NB4 (cell line): ENCODE measurements at regions not wholly inside any gene's neighbourhood (a gene's known extent, or its start where the extent isn't known, plus 50 kb on each side); places are given as distances from the start of the nearest gene placed in this dataset.

Experiments
- DNase-seq: peaks from one replicate; pipeline ENCODE4 v3.0.0; 2010; ENCODE audit warnings: low read depth
- H3K4me3 ChIP-seq: one replicate; pipeline ENCODE4 v1.5.1; 2011; ENCODE audit warnings: mild to moderate bottlenecking, low read depth, low read length, moderate library complexity
- MYC ChIP-seq: IDR thresholded peaks from 2 replicates; pipeline ENCODE4 v1.6.1; 2011; ENCODE audit warnings: low read depth, low read length
- POLR2A ChIP-seq: IDR thresholded peaks from 2 replicates; pipeline ENCODE4 v1.6.1; 2011; ENCODE audit warnings: mild to moderate bottlenecking; ENCODE audit not compliant: insufficient read length; ENCODE audit errors: extremely low read depth
- TF ChIP-seq, protein P1 (sequence below): IDR thresholded peaks from 2 replicates; pipeline ENCODE4 v1.6.1; 2011; ENCODE audit warnings: low read depth, low read length
- TF ChIP-seq, protein P2 (sequence below): IDR thresholded peaks from one replicate; pipeline ENCODE4 v1.5.1; 2012; ENCODE audit warnings: low read depth, low read length

DNA sequence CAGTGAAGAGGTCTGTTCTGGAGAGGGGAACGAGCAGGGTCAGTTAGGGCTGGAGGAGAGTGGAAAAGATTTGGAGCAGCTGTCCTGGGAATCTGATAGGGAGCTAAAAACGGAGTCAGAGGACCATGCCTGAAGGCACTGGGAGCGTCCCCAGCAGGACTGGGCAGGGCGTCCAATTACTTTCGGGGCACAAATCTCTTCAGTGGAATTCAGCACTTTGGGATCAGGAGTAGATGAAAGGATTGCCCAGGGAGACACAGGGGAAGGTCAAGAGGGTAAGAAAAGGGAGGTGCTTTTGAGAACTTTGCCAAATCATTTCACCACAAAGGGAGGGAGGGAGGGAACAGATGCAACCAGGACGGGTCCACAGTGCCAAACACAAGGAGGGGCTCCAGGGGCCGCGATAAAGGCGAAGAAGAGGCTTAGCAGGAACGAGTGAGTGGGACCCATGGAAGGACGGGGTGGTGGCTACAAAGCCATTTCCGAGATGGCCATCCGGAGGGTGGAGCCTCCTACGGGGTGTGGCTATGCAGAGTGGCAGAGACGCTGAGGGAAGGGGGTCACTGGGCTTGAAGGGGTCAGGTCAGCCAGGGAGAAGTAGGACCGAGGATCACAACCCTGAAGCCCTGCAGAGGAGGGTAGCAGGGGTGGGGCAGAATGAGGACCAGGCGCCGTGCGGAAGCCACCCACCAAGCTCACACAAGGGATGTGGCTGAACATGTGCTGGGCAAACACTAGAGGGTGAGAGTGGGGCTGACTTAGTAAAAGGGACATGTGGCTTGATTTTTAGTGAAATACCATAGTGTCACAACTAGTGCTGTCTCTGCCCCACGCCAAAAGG lies 180.0 kb upstream of the RREB1 start:
- peak overlapping the region; percentile 17 for H3K4me3 ChIP-seq
- DNase-seq: peak; percentile 93
- TF ChIP-seq POLR2A: peak; percentile 30
- TF ChIP-seq, protein P1, sequence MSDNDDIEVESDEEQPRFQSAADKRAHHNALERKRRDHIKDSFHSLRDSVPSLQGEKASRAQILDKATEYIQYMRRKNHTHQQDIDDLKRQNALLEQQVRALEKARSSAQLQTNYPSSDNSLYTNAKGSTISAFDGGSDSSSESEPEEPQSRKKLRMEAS: peak; percentile 98
- TF ChIP-seq MYC: peak; percentile 98
- TF ChIP-seq, protein P2, sequence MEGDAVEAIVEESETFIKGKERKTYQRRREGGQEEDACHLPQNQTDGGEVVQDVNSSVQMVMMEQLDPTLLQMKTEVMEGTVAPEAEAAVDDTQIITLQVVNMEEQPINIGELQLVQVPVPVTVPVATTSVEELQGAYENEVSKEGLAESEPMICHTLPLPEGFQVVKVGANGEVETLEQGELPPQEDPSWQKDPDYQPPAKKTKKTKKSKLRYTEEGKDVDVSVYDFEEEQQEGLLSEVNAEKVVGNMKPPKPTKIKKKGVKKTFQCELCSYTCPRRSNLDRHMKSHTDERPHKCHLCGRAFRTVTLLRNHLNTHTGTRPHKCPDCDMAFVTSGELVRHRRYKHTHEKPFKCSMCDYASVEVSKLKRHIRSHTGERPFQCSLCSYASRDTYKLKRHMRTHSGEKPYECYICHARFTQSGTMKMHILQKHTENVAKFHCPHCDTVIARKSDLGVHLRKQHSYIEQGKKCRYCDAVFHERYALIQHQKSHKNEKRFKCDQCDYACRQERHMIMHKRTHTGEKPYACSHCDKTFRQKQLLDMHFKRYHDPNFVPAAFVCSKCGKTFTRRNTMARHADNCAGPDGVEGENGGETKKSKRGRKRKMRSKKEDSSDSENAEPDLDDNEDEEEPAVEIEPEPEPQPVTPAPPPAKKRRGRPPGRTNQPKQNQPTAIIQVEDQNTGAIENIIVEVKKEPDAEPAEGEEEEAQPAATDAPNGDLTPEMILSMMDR: peak; percentile 49

DNA sequence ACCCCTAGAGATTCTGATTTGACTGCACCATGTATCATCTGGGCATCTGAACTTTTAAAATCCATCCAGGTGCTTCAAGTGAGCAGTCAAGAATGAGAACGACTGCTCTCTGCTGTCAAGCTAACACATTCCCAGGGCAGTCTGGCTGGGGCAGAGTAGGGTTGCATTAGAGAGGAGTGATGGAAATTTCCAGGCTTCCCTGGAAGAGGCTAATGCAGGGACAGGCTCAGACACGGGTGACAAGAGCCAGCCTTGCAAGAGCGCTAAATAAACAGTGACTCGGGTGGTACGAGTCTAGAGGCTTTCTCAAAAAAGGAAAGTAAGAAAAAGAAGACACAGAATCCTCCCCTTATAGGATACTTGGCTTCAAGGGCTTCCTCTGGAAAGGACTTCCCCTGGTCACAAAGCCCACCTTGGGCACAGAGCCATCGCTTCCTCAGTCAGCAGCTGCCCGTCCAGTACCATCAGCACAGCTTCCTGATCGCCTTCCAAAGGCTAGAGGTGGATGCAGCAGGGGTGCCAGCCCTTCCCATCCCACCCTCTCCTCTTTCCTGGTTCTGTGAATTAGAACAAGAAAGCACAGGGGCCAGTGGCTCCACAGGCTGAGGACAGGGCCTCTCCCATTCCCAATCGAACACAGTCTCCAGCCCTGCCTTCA lies 177.4 kb upstream of the RREB1 start:
- TF ChIP-seq POLR2A: no peak
- TF ChIP-seq, protein P2: no peak
- TF ChIP-seq, protein P1: no peak
- TF ChIP-seq MYC: no peak
- no peak overlapping the region for H3K4me3 ChIP-seq
- DNase-seq: no peak

DNA sequence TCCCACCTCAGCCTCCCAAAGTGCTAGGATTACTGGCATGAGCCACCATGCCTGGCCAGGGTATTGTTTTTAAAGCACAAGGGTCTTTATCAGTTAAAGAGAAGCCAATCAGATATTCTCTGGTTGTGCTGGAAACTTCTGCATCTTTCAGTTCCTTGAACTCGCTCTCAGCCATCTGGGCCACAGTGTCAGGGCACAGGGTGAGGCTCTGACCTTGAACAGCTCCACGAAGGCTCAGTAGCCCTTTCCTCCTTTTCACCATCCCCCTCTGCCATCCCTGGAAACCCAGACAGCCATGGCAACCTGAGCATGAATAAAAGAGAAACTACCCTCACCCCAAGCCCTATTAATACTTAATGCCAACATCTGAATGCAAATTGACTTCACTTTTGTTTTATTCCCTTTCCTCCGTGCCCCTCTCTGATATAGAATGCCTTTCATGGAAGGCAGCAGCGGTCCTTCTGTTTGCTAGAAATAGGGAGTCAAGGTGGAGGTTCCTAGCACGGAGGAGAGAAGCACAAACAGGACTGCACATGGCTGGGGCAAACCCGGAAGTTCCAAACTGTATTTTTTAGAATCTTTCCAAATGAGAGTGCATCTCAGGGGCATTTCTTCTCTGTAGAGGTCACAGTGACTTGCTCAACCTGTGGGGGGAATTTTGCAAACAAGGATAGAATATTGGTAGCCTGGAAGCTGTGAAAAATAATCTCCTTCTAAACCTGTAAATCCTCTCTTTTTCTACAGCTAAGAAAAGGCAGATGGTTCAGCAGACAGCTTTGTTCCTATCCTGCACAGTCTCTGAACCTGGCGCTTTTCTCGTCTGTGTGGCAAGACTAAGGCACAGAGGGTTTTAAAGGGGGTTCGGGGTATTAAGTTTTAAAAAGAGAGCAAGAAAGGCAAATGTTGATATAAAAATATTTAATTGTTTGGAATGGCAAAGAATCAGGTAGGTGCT lies 176.4 kb upstream of the RREB1 start:
- H3K4me3 ChIP-seq: no peak overlapping the region
- TF ChIP-seq POLR2A: no peak
- peak; percentile 60; the same call in 1 of the 2 replicates for TF ChIP-seq MYC
- TF ChIP-seq, protein P2: no peak
- TF ChIP-seq, protein P1: 0 out of 2 replicates have a peak, but pooled peaks have one; percentile 50
- peak; percentile 75 for DNase-seq

DNA sequence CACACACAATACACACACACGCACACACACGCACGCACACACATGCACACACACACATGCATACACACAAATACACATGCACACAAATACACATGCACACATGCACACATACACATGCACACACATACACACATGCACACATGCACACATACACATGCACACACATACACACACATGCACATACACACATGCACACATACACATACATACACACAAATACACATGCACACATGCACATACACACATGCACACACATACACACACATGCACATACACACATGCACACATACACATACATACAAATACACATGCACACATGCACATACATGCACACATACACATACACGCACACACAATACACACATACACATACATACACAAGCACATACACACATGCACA lies 175.4 kb upstream of the RREB1 start:
- TF ChIP-seq, protein P1: no peak
- TF ChIP-seq, protein P2: no peak
- TF ChIP-seq MYC: no peak
- TF ChIP-seq POLR2A: no peak
- DNase-seq: no peak
- H3K4me3 ChIP-seq: no peak overlapping the region

DNA sequence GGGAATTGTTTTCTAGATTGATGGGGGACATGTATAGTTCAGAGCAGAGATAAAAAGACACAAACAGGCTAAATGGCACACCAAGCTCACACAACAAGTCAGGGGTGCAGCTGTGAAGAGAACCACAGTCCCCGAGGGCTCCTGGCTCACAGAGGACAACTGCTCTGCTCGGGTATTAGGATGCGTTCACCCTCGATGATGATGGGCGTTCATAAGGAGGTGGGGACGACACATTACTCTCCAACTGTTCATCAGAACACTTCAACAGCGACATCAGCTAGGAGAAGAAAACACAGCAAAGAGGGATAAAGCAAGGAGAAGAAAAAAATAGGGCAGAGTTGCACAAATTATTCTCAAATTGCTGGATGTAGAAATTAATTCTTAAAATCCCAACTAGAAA lies 174.8 kb upstream of the RREB1 start:
- no peak for TF ChIP-seq MYC
- TF ChIP-seq, protein P2: no peak
- TF ChIP-seq POLR2A: no peak
- TF ChIP-seq, protein P1: no peak
- DNase-seq: no peak
- no peak overlapping the region for H3K4me3 ChIP-seq
